ENCODE measurements at regions not wholly inside any gene's neighbourhood (a gene's known extent, or its start where the extent isn't known, plus 50 kb on each side); places are given as distances from the start of the nearest gene placed in this dataset.

DNA sequence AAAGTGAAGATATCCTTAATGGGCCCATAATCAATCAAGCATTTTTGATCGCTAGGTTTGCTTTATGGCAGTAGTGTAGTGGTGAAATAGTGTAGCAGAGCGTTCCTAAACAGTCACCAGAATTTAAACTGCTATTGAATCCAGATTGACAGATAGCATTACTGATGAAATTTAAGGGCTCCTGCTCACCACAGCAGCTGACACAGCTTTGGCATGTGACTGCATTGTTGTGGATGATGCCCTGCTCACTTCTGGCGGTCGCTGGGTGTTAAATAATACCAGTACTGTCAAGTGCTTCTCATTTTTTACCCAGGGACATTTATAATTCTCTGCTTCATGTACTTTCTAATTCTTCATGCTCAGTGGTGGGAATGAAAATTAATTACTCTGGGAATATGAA is 102.0 kb upstream of the ARHGAP24 start:
- TF ChIP-seq CTCF (IDR thresholded peaks at IDR 0.05) (no peak), POLR2A (IDR thresholded peaks at IDR 0.05) (no peak)
- H3K9me3 ChIP-seq: no peaks in the 10 kb centered on the region
- peaks cover 0 to 18% (median 5%) of the 10 kb centered on the region in 12 donors for H3K4me1 ChIP-seq
- H3K27me3 ChIP-seq: no peaks in the 10 kb centered on the region
- H3K4me3 ChIP-seq: no peak overlapping the region
- ATAC-seq: peak in 1 of 4 donors; percentile 34
- no peak for DNase-seq
- no peak overlapping the region for H3K27ac ChIP-seq
- intact Hi-C loops (cut with DNase I): loop anchor here in 8 of 10 donors (5.0 to 10.0 kb wide), 6 partner anchors 226 to 374 kb away; no protein-coding TSS in a partner anchor
- no peaks in the 10 kb centered on the region for H3K36me3 ChIP-seq
- 73 to 84% (median 80%) methylated on average over 4 of the region's 4 CpGs for WGBS, 4 donors

DNA sequence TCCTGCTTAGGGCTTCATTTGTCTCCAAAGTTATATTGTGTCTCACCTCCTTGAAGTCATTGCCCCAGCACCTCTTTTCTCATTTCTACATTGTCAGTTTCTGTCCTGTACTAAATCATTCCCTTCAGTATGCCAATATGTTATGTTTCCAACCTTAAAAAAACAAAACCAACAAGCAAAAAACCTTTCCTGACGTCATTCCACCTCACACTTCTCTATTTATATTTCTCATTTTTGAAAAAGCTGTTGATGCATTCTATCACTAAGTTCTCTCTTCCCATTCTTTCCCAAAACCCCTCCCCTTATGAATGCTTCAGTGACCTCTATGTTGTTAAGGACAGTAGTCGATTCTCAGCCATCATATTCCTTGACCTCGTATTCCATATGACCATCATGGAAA is 98.7 kb upstream of the ARHGAP24 start:
- Histone ChIP-seq H3K9me3 (no peaks in the 10 kb centered on the region), H3K27me3 (no peaks in the 10 kb centered on the region), H3K27ac (no peak overlapping the region), H3K4me1 (no peaks in the 10 kb centered on the region), H3K36me3 (no peaks in the 10 kb centered on the region), H3K4me3 (no peak overlapping the region)
- intact Hi-C loops (cut with DNase I): loop anchor here in 4 of 10 donors (10.0 kb wide), 3 partner anchors 231 to 369 kb away; no protein-coding TSS in a partner anchor
- no peak for TF ChIP-seq CTCF (IDR thresholded peaks at IDR 0.05)
- no peak for TF ChIP-seq POLR2A (IDR thresholded peaks at IDR 0.05)
- 84 to 94% (median 91%) methylated on average over 3 of the region's 3 CpGs for WGBS, 4 donors
- no peak for ATAC-seq
- DNase-seq: no peak

- TF ChIP-seq CTCF (IDR thresholded peaks at IDR 0.05) (no peak), POLR2A (IDR thresholded peaks at IDR 0.05) (no peak)
- Histone ChIP-seq H3K27me3 (no peaks in the 10 kb centered on the region), H3K4me1 (no peaks in the 10 kb centered on the region), H3K9me3 (peaks cover 0 to 8% (median 0%) of the 10 kb centered on the region in 12 donors), H3K4me3 (no peak overlapping the region), H3K27ac (no peak overlapping the region), H3K36me3 (no peaks in the 10 kb centered on the region)
- WGBS, 4 donors: 93 to 98% (median 95%) methylated on average over 4 of the region's 4 CpGs
- ATAC-seq: no peak
- intact Hi-C loops (cut with DNase I): no loop called here
- no peak for DNase-seq
Observed at GRCh38 chr4:85381968-85382367, 93.0 kb upstream of the ARHGAP24 start.

DNA sequence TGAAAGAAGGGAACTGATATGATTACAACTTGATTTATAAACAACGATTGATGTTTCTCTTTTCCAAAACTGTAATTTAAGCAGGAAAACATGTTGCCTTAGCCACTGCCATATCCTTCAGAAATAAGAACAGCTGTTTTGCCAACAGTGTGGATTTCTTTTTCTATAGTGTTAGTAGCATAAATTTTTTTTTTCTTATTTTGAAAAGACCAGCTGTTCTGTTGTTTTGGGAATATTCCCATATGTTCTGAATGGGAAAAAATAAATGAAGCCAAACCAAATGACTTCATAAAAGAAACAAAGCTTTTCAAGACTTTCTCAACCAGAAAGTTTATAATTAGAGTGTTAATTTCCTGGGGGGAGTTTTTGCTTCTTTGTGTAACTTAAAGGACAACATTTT is 83.9 kb upstream of the ARHGAP24 start:
- no peak for DNase-seq
- intact Hi-C loops (cut with DNase I): no loop called here
- no peak for ATAC-seq
- Histone ChIP-seq H3K4me1 (peaks cover 0 to 21% (median 9%) of the 10 kb centered on the region in 12 donors), H3K27me3 (no peaks in the 10 kb centered on the region), H3K27ac (peak overlapping the region in 3 of 12 donors; percentile 1 to 19 (median 15)), H3K9me3 (no peaks in the 10 kb centered on the region), H3K36me3 (no peaks in the 10 kb centered on the region), H3K4me3 (no peak overlapping the region)
- TF ChIP-seq POLR2A (IDR thresholded peaks at IDR 0.05) (no peak), CTCF (IDR thresholded peaks at IDR 0.05) (no peak)
- 29 to 54% (median 41%) methylated on average over 1 of the region's 1 CpG for WGBS, 4 donors
